Esophagus squamous epithelium (tissue), 5 donors: ENCODE measurements at regions not wholly inside any gene's neighbourhood (a gene's known extent, or its start where the extent isn't known, plus 50 kb on each side); places are given as distances from the start of the nearest gene placed in this dataset.

Source experiments
- DNase-seq: peaks from one replicate; lab custom pipeline; 2025; lab: John Stamatoyannopoulos, UW
- H3K27ac ChIP-seq, 4 donors: fragments of 200-600 bp; sonication (generic); one replicate each; pipeline ENCODE4 v1.5.1; 2016 to 2019; ENCODE audit warnings: mild to moderate bottlenecking in 1 of 4
- H3K27me3 ChIP-seq, 4 donors: fragments of 200-600 bp; sonication (generic); 1 replicate in 3 of 4; 2 replicates in 1 of 4; pipeline versions ENCODE4 v1.5.1 to v1.6.0; 2017 to 2021; ENCODE audit warnings: antibody characterized with exemption in 1 of 4
- H3K36me3 ChIP-seq, 3 donors: fragments of 200-600 bp; sonication (generic); one replicate each; pipeline ENCODE4 v1.5.1; 2016 to 2019
- H3K4me1 ChIP-seq, 3 donors: fragments of 200-600 bp; sonication (generic); one replicate each; pipeline ENCODE4 v1.5.1; 2017 to 2019
- H3K4me3 ChIP-seq, 4 donors: fragments of 200-600 bp; sonication (generic); 1 replicate in 3 of 4; 2 replicates in 1 of 4; pipeline ENCODE4 v1.5.1; 2016 to 2019; ENCODE audit warnings: mild to moderate bottlenecking in 2 of 4, moderate library complexity in 1 of 4
- H3K9me3 ChIP-seq, 3 donors: fragments of 200-600 bp; sonication (generic); one replicate each; pipeline ENCODE4 v1.5.1; 2016 to 2019
- POLR2A ChIP-seq, 4 donors: fragments of 450-650 bp; IDR thresholded peaks; one replicate each; pipeline ENCODE4 v1.6.1; 2017; ENCODE audit warnings: antibody characterized with exemption in 4 of 4, mild to moderate bottlenecking in 4 of 4, moderate library complexity in 3 of 4
- WGBS, 2 donors: methylation state at CpG; one replicate each; pipeline ENCODE4 v1.1.5; 2018; 5-methylcytosine and 5-hydroxymethylcytosine counted together
- intact Hi-C: fragments of 100-400 bp; cut with DNase I; formaldehyde crosslinking; loops from one replicate; pipeline ENCODE4 v1.15.0; 2022
- TF ChIP-seq, protein P1 (sequence below), 6 experiments: fragments of 450-650 bp in 4 of 6; fragments of 200-600 bp in 2 of 6; sonication (generic) in 2 of 6; IDR thresholded peaks; one replicate each; pipeline ENCODE4 v1.5.1; 2016 to 2019; ENCODE audit warnings: antibody characterized with exemption in 6 of 6, mild to moderate bottlenecking in 4 of 6, moderate library complexity in 4 of 6
- donor health status: DM: yes; HTN: yes; CAD: no.

DNA sequence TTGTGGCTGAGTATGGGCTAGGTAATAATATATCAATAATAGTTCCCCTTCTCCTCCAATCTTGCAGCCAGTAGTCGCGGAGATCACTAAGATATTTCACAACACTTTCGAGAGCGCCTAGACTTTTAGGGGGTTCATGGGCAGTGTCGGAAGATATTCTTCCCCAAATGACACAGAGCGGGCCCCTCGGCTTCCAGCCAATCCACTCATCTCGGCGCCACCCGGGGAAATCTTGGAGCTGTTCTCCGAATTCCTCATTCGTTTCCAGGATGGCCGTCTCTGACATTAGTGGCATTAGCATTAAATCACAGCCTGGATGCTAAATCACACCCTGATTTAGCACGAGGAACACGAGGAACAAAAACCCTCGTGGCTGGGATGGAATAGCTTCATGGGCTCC lies 437.7 kb downstream of the ZNF516 start:
- no peak overlapping the region for H3K4me3 ChIP-seq
- no peak for DNase-seq
- H3K36me3 ChIP-seq = no peaks in the 10 kb centered on the region
- H3K27me3 ChIP-seq = no peaks in the 10 kb centered on the region
- H3K4me1 ChIP-seq = no peaks in the 10 kb centered on the region
- intact Hi-C loops = no loop called here
- TF ChIP-seq, protein P1, sequence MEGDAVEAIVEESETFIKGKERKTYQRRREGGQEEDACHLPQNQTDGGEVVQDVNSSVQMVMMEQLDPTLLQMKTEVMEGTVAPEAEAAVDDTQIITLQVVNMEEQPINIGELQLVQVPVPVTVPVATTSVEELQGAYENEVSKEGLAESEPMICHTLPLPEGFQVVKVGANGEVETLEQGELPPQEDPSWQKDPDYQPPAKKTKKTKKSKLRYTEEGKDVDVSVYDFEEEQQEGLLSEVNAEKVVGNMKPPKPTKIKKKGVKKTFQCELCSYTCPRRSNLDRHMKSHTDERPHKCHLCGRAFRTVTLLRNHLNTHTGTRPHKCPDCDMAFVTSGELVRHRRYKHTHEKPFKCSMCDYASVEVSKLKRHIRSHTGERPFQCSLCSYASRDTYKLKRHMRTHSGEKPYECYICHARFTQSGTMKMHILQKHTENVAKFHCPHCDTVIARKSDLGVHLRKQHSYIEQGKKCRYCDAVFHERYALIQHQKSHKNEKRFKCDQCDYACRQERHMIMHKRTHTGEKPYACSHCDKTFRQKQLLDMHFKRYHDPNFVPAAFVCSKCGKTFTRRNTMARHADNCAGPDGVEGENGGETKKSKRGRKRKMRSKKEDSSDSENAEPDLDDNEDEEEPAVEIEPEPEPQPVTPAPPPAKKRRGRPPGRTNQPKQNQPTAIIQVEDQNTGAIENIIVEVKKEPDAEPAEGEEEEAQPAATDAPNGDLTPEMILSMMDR (IDR thresholded peaks at IDR 0.05) = no peak
- no peak for TF ChIP-seq POLR2A (IDR thresholded peaks at IDR 0.05)
- WGBS, 2 donors = 87 to 89% methylated on average over 13 to 15 of the region's 16 CpGs
- no peaks in the 10 kb centered on the region for H3K9me3 ChIP-seq
- no peak overlapping the region for H3K27ac ChIP-seq

DNA sequence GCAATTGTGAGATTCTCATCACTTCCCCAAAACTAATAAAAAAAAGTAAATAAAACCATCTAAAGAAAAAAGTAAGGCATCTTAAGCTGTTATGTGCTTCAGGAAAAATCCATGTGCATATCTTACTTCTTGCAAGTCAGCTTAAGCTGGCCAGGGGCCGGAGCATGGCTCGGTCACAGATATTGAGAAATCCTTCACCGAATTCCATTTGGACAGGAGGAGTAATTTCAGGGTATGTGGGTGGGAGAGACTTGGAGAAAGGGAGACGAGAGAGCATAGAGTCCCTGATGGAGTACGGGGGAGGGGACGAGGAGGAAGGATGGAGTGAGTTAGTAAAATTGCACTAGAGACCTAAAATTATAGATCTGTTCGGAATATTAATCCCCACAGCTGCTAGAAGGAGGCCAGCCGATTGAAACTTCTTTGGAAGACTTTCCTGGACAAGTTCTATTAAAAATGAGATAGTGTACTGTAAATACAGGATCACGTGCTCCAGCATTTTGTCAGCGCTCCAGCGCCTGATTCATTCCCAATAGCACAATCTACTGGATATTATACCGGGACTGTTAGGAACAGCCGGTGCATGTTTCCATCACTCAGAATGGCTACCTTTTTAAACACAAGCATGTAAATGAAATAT lies 438.5 kb downstream of the ZNF516 start:
- no peak overlapping the region for H3K27ac ChIP-seq
- H3K9me3 ChIP-seq = no peaks in the 10 kb centered on the region
- H3K4me1 ChIP-seq = no peaks in the 10 kb centered on the region
- no peak for DNase-seq
- intact Hi-C loops = no loop called here
- no peak overlapping the region for H3K4me3 ChIP-seq
- no peaks in the 10 kb centered on the region for H3K27me3 ChIP-seq
- WGBS, 2 donors = 63 to 70% methylated on average over 13 of the region's 13 CpGs
- no peak for TF ChIP-seq POLR2A (IDR thresholded peaks at IDR 0.05)
- TF ChIP-seq, protein P1 (IDR thresholded peaks at IDR 0.05) = no peak
- H3K36me3 ChIP-seq = no peaks in the 10 kb centered on the region

DNA sequence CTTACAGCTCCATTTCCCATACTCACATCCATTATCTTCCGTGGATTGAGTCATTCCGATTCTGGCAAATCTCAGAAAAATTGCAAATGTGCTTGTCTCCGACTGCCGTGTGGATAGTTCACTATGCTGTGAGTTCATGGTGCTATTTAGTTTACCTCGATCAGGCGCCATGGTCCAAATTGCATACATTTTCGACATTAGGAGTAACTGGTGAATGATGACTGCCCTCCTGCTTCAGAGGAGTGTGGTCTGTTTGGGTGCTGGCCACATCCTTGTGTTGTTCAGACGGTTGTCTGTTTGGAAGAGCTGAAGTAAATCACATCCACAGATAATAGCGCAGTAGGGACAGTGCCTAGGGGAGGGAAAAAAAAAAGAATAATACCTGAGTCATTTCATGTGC lies 439.5 kb downstream of the ZNF516 start:
- intact Hi-C loops = no loop called here
- H3K27ac ChIP-seq = no peak overlapping the region
- no peaks in the 10 kb centered on the region for H3K36me3 ChIP-seq
- TF ChIP-seq POLR2A (IDR thresholded peaks at IDR 0.05) = no peak
- TF ChIP-seq, protein P1 (IDR thresholded peaks at IDR 0.05) = no peak
- no peaks in the 10 kb centered on the region for H3K9me3 ChIP-seq
- H3K27me3 ChIP-seq = no peaks in the 10 kb centered on the region
- WGBS, 2 donors = 81 to 88% methylated on average over 9 of the region's 9 CpGs
- no peak for DNase-seq
- H3K4me3 ChIP-seq = no peak overlapping the region
- no peaks in the 10 kb centered on the region for H3K4me1 ChIP-seq

DNA sequence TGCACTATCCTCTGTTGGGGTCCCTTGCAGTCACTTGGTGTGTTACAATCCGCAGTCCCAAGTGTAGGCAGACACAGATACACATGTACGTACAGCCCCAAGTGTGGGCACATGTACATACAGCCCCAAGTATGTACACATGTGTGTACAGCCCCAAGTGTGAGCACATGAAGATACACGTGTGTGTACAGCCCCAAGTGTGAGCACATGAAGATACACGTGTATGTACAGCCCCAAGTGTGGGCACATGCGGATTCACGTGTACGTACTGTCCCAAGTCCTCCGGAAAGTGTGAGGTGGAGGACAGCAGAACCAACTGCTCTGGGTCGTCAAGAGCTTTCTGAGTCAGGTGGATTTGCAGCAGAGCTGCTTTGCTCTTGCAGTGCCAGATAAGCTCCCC lies 440.0 kb downstream of the ZNF516 start:
- 81 to 97% methylated on average over 8 of the region's 9 CpGs for WGBS, 2 donors
- no peak for TF ChIP-seq POLR2A (IDR thresholded peaks at IDR 0.05)
- TF ChIP-seq, protein P1 (IDR thresholded peaks at IDR 0.05) = no peak
- intact Hi-C loops = no loop called here

DNA sequence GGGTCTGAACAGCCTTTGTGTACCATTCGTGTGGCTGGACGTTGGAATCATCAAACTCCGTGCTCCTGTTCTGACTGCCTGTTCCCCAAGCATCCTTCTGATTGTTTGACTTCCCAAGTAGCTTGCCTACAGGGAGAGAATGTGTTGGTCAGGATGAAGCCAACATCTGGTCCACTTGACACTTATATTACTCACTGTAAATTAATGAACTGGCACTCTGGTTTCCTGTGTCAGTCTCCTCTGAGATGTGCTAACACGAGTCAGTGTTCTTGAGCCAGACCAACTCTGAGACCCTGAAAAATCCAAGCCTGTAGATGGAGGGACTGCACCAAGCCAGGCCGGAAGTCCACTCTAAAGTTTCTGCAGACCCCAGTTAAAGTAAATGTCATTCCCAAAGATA lies 440.9 kb downstream of the ZNF516 start:
- H3K4me1 ChIP-seq = no peaks in the 10 kb centered on the region
- H3K27ac ChIP-seq = no peak overlapping the region
- intact Hi-C loops = no loop called here
- TF ChIP-seq, protein P1 (IDR thresholded peaks at IDR 0.05) = no peak
- no peak for TF ChIP-seq POLR2A (IDR thresholded peaks at IDR 0.05)
- H3K4me3 ChIP-seq = no peak overlapping the region
- no peaks in the 10 kb centered on the region for H3K9me3 ChIP-seq
- 64 to 68% methylated on average over 4 to 5 of the region's 5 CpGs for WGBS, 2 donors
- no peaks in the 10 kb centered on the region for H3K27me3 ChIP-seq
- no peaks in the 10 kb centered on the region for H3K36me3 ChIP-seq
- no peak for DNase-seq

More for the DNA sequence above, 440.0 kb downstream of the ZNF516 start:
- Histone ChIP-seq H3K9me3 (no peaks in the 10 kb centered on the region), H3K36me3 (no peaks in the 10 kb centered on the region), H3K4me3 (no peak overlapping the region), H3K27me3 (no peaks in the 10 kb centered on the region), H3K4me1 (no peaks in the 10 kb centered on the region), H3K27ac (no peak overlapping the region)
- DNase-seq = no peak
